CD4-positive, alpha-beta T cell treated with Interleukin-15 for 4 hours (primary cell): ENCODE measurements at regions not wholly inside any gene's neighbourhood (a gene's known extent, or its start where the extent isn't known, plus 50 kb on each side); places are given as distances from the start of the nearest gene placed in this dataset.
A peak's percentile ranks its signal among the peaks of the same experiment; 100 is the strongest.
"Not testable (repeated sequence)": the region's sequence is repeated elsewhere in the genome, so short reads cannot be mapped to it uniquely, and the experiment has no call there.

Source experiments
- DNase-seq: peaks from one replicate; pipeline ENCODE4 v3.0.0-alpha.2; 2020; ENCODE audit warnings: low spot score

GRCh38 chr12:124706363-124706762 is 139.0 kb upstream of the NCOR2 start:
- no peak for DNase-seq

GRCh38 chr12:124705545-124706138 is 138.2 kb upstream of the NCOR2 start:
- no peak for DNase-seq

- no peak for DNase-seq
Observed at GRCh38 chr12:124704619-124705018, 137.2 kb upstream of the NCOR2 start.

GRCh38 chr12:124703856-124704255 is 136.4 kb upstream of the NCOR2 start:
- no peak for DNase-seq

GRCh38 chr12:124702736-124703135 is 135.3 kb upstream of the NCOR2 start:
- DNase-seq = no peak

GRCh38 chr12:124700810-124701592 is 133.6 kb upstream of the NCOR2 start:
- no peak for DNase-seq

- no peak for DNase-seq
Observed at GRCh38 chr12:124699909-124700308, 132.5 kb upstream of the NCOR2 start.

GRCh38 chr12:124698998-124699305 is 131.5 kb upstream of the NCOR2 start:
- DNase-seq = no peak

- no peak for DNase-seq
Observed at GRCh38 chr12:124698211-124698997, 131.0 kb upstream of the NCOR2 start.

- not testable (repeated sequence) for DNase-seq
Observed at GRCh38 chr12:124697722-124698121, 130.3 kb upstream of the NCOR2 start.

- DNase-seq = no peak
Observed at GRCh38 chr12:124696693-124697476, 129.5 kb upstream of the NCOR2 start.

- DNase-seq = no peak
Observed at GRCh38 chr12:124695861-124696260, 128.4 kb upstream of the NCOR2 start.

- no peak for DNase-seq
Observed at GRCh38 chr12:124694846-124695497, 127.6 kb upstream of the NCOR2 start.

- DNase-seq = peak; percentile 21
Observed at GRCh38 chr12:124694250-124694649, 126.8 kb upstream of the NCOR2 start.

- DNase-seq = no peak
Observed at GRCh38 chr12:124693111-124693723, 125.8 kb upstream of the NCOR2 start.

GRCh38 chr12:124692443-124692842 is 125.0 kb upstream of the NCOR2 start:
- DNase-seq = no peak

- no peak for DNase-seq
Observed at GRCh38 chr12:124691429-124691828, 124.0 kb upstream of the NCOR2 start.

- no peak for DNase-seq
Observed at GRCh38 chr12:124689631-124690030, 122.2 kb upstream of the NCOR2 start.

- no peak for DNase-seq
Observed at GRCh38 chr12:124688356-124688992, 121.1 kb upstream of the NCOR2 start.

- no peak for DNase-seq
Observed at GRCh38 chr12:124687917-124688316, 120.5 kb upstream of the NCOR2 start.
